ENCODE measurements at regions not wholly inside any gene's neighbourhood (a gene's known extent, or its start where the extent isn't known, plus 50 kb on each side); places are given as distances from the start of the nearest gene placed in this dataset.
A peak's percentile ranks its signal among the peaks of the same experiment; 100 is the strongest.

GRCh38 chr2:236849940-236850339 lies 235.7 kb upstream of the COPS8 start:
- TF ChIP-seq CTCF (IDR thresholded peaks at IDR 0.05) (no peak), POLR2A (IDR thresholded peaks at IDR 0.05) (no peak)
- no peaks in the 10 kb centered on the region for H3K27me3 ChIP-seq
- no peaks in the 10 kb centered on the region for H3K9me3 ChIP-seq
- DNase-seq: no peak
- H3K4me1 ChIP-seq: peaks cover 19% of the 10 kb centered on the region
- 94 to 95% methylated on average over 4 of the region's 4 CpGs for WGBS, 2 donors
- no peak overlapping the region for H3K4me3 ChIP-seq
- intact Hi-C loops (cut with DNase I): no loop called here
- ATAC-seq: no peak
- H3K36me3 ChIP-seq (replicated peaks in 1 of 2; ENCODE audit: insufficient read depth in 1 of 2, low read depth in 2 of 2): no peaks in the 10 kb centered on the region
- no peak overlapping the region for H3K27ac ChIP-seq

- TF ChIP-seq CTCF (IDR thresholded peaks at IDR 0.05) (no peak), POLR2A (IDR thresholded peaks at IDR 0.05) (no peak)
- ATAC-seq: no peak
Observed at GRCh38 chr2:236851187-236851586, 234.5 kb upstream of the COPS8 start.

GRCh38 chr2:236852100-236852976 lies 233.4 kb upstream of the COPS8 start:
- no peaks in the 10 kb centered on the region for H3K9me3 ChIP-seq
- 30 to 34% methylated on average over 17 of the region's 17 CpGs for WGBS, 2 donors
- TF ChIP-seq CTCF (IDR thresholded peaks at IDR 0.05): no peak
- TF ChIP-seq POLR2A (IDR thresholded peaks at IDR 0.05): no peak
- no peaks in the 10 kb centered on the region for H3K27me3 ChIP-seq
- no peak overlapping the region for H3K4me3 ChIP-seq
- no peaks in the 10 kb centered on the region for H3K36me3 ChIP-seq (replicated peaks in 1 of 2; ENCODE audit: insufficient read depth in 1 of 2, low read depth in 2 of 2)
- peak; percentile 50 for ATAC-seq
- peak; percentile 30 to 58 (median 35) for DNase-seq
- intact Hi-C loops (cut with DNase I): no loop called here
- H3K4me1 ChIP-seq: peaks cover 17% of the 10 kb centered on the region
- H3K27ac ChIP-seq: peak overlapping the region in 2 of 4 donors; percentile 15 to 60

More at GRCh38 chr2:236851187-236851586, 234.5 kb upstream of the COPS8 start:
- Histone ChIP-seq H3K9me3 (no peaks in the 10 kb centered on the region), H3K4me1 (peaks cover 19% of the 10 kb centered on the region), H3K27ac (no peak overlapping the region), H3K4me3 (no peak overlapping the region), H3K27me3 (no peaks in the 10 kb centered on the region), H3K36me3 (replicated peaks in 1 of 2; ENCODE audit: insufficient read depth in 1 of 2, low read depth in 2 of 2) (no peaks in the 10 kb centered on the region)
- DNase-seq: no peak
- WGBS, 2 donors: 96 to 98% methylated on average over 3 of the region's 3 CpGs
- intact Hi-C loops (cut with DNase I): no loop called here

GRCh38 chr2:236852977-236853374 lies 232.7 kb upstream of the COPS8 start:
- 10 to 56% methylated on average over 2 to 6 of the region's 6 CpGs for WGBS, 2 donors
- ATAC-seq (no peak), DNase-seq (no peak)
- Histone ChIP-seq H3K4me1 (peaks cover 16% of the 10 kb centered on the region), H3K27me3 (no peaks in the 10 kb centered on the region), H3K4me3 (no peak overlapping the region), H3K9me3 (no peaks in the 10 kb centered on the region), H3K36me3 (replicated peaks in 1 of 2; ENCODE audit: insufficient read depth in 1 of 2, low read depth in 2 of 2) (no peaks in the 10 kb centered on the region), H3K27ac (peak overlapping the region in 2 of 4 donors; percentile 15 to 60)
- intact Hi-C loops (cut with DNase I): no loop called here
- no peak for TF ChIP-seq CTCF (IDR thresholded peaks at IDR 0.05)
- TF ChIP-seq POLR2A (IDR thresholded peaks at IDR 0.05): no peak

All from body of pancreas (tissue), 4 donors.